RWPE2 (cell line): ENCODE measurements at regions not wholly inside any gene's neighbourhood (a gene's known extent, or its start where the extent isn't known, plus 50 kb on each side); places are given as distances from the start of the nearest gene placed in this dataset.

ENCODE experiments used
- ATAC-seq: fragments of 200-7000 bp; cut with Tn5 transposase; 3 replicates; pipeline ENCODE4 v1.9.1; 2021; ENCODE audit warnings: low read depth
- DNase-seq: peaks from one replicate; pipeline ENCODE4 v3.0.0-alpha.2; 2020; ENCODE audit warnings: low spot score
- H3K27ac ChIP-seq: fragments of 450-650 bp; 2 replicates; pipeline ENCODE4 v1.5.1; 2017; ENCODE audit warnings: mild to moderate bottlenecking; ENCODE audit not compliant: poor library complexity, severe bottlenecking
- H3K27me3 ChIP-seq: fragments of 250-450 bp; sonication (Bioruptor Pico); 2 replicates; pipeline ENCODE4 v1.5.1; 2021; ENCODE audit warnings: mild to moderate bottlenecking, moderate library complexity; ENCODE audit not compliant: insufficient read depth, poor library complexity, severe bottlenecking
- H3K36me3 ChIP-seq: fragments of 250-450 bp; sonication (Bioruptor Pico); 2 replicates; pipeline ENCODE4 v1.5.1; 2020; ENCODE audit warnings: low read depth, mild to moderate bottlenecking, moderate library complexity
- H3K4me1 ChIP-seq: fragments of 250-450 bp; sonication (Bioruptor Pico); 2 replicates; pipeline ENCODE4 v1.5.1; 2021; ENCODE audit warnings: mild to moderate bottlenecking, moderate library complexity; ENCODE audit not compliant: insufficient read depth, poor library complexity, severe bottlenecking
- H3K4me3 ChIP-seq: fragments of 250-450 bp; sonication (Bioruptor Pico); 2 replicates; pipeline ENCODE4 v1.5.1; 2021; ENCODE audit warnings: mild to moderate bottlenecking, moderate library complexity; ENCODE audit not compliant: severe bottlenecking
- H3K9me3 ChIP-seq: fragments of 250-450 bp; sonication (Bioruptor Pico); 2 replicates; pipeline ENCODE4 v1.5.1; 2021; ENCODE audit warnings: mild to moderate bottlenecking, moderate library complexity; ENCODE audit not compliant: severe bottlenecking
- TF ChIP-seq, protein P1 (sequence below): fragments of 450-650 bp; IDR thresholded peaks from one replicate; pipeline ENCODE4 v1.5.1; 2017; ENCODE audit warnings: mild to moderate bottlenecking, moderate library complexity; ENCODE audit not compliant: poor library complexity, severe bottlenecking

GRCh38 chr2:48018480-48018879 is 112.2 kb upstream of the FBXO11 start:
- DNase-seq, result no peak
- TF ChIP-seq, protein P1, sequence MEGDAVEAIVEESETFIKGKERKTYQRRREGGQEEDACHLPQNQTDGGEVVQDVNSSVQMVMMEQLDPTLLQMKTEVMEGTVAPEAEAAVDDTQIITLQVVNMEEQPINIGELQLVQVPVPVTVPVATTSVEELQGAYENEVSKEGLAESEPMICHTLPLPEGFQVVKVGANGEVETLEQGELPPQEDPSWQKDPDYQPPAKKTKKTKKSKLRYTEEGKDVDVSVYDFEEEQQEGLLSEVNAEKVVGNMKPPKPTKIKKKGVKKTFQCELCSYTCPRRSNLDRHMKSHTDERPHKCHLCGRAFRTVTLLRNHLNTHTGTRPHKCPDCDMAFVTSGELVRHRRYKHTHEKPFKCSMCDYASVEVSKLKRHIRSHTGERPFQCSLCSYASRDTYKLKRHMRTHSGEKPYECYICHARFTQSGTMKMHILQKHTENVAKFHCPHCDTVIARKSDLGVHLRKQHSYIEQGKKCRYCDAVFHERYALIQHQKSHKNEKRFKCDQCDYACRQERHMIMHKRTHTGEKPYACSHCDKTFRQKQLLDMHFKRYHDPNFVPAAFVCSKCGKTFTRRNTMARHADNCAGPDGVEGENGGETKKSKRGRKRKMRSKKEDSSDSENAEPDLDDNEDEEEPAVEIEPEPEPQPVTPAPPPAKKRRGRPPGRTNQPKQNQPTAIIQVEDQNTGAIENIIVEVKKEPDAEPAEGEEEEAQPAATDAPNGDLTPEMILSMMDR, result no peak
- ATAC-seq, result no peak
- no peaks in the 10 kb centered on the region for H3K36me3 ChIP-seq
- no peaks in the 10 kb centered on the region for H3K4me1 ChIP-seq
- H3K27me3 ChIP-seq, result no peaks in the 10 kb centered on the region
- H3K27ac ChIP-seq, result no peak overlapping the region
- H3K4me3 ChIP-seq, result no peak overlapping the region
- no peaks in the 10 kb centered on the region for H3K9me3 ChIP-seq

- no peak for ATAC-seq
- peaks cover 4% of the 10 kb centered on the region for H3K27me3 ChIP-seq
Measured at GRCh38 chr2:48026865-48027264, 120.6 kb upstream of the FBXO11 start.

GRCh38 chr2:48032765-48033164 is 126.5 kb upstream of the FBXO11 start:
- TF ChIP-seq, protein P1, result no peak

More at GRCh38 chr2:48026865-48027264, 120.6 kb upstream of the FBXO11 start:
- H3K4me1 ChIP-seq, result no peaks in the 10 kb centered on the region
- TF ChIP-seq, protein P1, result no peak
- H3K36me3 ChIP-seq, result no peaks in the 10 kb centered on the region
- H3K9me3 ChIP-seq, result no peaks in the 10 kb centered on the region
- DNase-seq, result no peak
- H3K4me3 ChIP-seq, result no peak overlapping the region
- H3K27ac ChIP-seq, result no peak overlapping the region

DNA sequence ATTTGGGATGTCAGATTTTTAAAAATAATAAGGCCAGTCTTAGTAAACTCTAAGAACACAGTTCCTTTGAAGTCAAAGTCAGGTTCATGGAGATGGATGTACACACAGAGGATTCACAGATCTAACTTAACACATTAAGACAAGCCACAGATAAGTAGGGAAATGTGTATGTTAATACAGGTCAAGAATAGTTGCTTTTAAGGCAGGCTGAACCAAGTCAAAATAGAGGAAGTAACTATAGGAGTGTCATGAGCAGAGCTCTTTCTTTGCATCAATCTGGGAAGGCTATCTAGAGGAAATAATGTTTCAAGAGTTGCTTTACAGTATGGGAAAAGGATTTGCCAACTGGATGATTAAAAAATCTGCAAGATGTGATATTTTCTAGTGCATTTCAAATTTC is 128.0 kb upstream of the FBXO11 start:
- TF ChIP-seq, protein P1, result no peak
- no peak overlapping the region for H3K27ac ChIP-seq
- no peaks in the 10 kb centered on the region for H3K4me1 ChIP-seq
- ATAC-seq (no peak), DNase-seq (no peak)
- no peaks in the 10 kb centered on the region for H3K9me3 ChIP-seq
- no peak overlapping the region for H3K4me3 ChIP-seq
- no peaks in the 10 kb centered on the region for H3K27me3 ChIP-seq
- H3K36me3 ChIP-seq, result no peaks in the 10 kb centered on the region

More at GRCh38 chr2:48032765-48033164, 126.5 kb upstream of the FBXO11 start:
- DNase-seq (no peak), ATAC-seq (no peak)
- no peaks in the 10 kb centered on the region for H3K4me1 ChIP-seq
- no peaks in the 10 kb centered on the region for H3K27me3 ChIP-seq
- H3K36me3 ChIP-seq, result no peaks in the 10 kb centered on the region
- no peaks in the 10 kb centered on the region for H3K9me3 ChIP-seq
- H3K4me3 ChIP-seq, result no peak overlapping the region
- H3K27ac ChIP-seq, result no peak overlapping the region

DNA sequence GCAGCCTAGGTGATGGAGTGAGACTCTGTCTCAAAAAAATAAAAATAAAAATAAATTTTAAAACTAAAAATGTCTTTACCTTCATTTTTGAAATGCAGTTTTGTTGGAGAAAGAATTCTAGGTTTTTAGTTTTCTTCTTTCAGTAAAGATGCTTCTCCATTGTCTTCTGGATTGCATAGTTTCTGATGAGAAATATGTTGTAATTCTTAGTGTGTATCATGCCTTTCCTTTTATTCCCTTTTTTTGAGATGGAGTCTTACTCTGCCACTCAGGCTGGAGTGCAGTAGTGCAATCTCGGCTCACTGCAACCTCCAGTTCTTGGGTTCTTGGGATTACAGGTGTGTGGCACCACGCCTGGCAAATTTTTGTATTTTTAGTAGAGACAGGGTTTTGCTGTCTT is 130.0 kb upstream of the FBXO11 start:
- H3K27ac ChIP-seq, result no peak overlapping the region
- ATAC-seq (no peak), DNase-seq (no peak)
- H3K9me3 ChIP-seq, result no peaks in the 10 kb centered on the region
- no peak overlapping the region for H3K4me3 ChIP-seq
- TF ChIP-seq, protein P1, result no peak
- no peaks in the 10 kb centered on the region for H3K4me1 ChIP-seq
- no peaks in the 10 kb centered on the region for H3K36me3 ChIP-seq
- no peaks in the 10 kb centered on the region for H3K27me3 ChIP-seq
